Right ventricle myocardium superior (tissue), 1 donor: ENCODE measurements at regions not wholly inside any gene's neighbourhood (a gene's known extent, or its start where the extent isn't known, plus 50 kb on each side); places are given as distances from the start of the nearest gene placed in this dataset.

Source experiments
- ATAC-seq: fragments of 200-7000 bp; cut with Tn5 transposase; one replicate; pipeline ENCODE4 v1.9.1; 2020; ENCODE audit warnings: mild to moderate bottlenecking; ENCODE audit not compliant: poor library complexity
- DNase-seq: peaks from one replicate; pipeline ENCODE4 v3.0.0-alpha.2; 2020
- intact Hi-C: fragments of 100-400 bp; cut with DNase I; formaldehyde crosslinking; loops from one replicate; pipeline ENCODE4 v1.11.2; 2022
- donor health status: DM: no; HTN: yes; CAD: no; lungs with severe emphysema.

DNA sequence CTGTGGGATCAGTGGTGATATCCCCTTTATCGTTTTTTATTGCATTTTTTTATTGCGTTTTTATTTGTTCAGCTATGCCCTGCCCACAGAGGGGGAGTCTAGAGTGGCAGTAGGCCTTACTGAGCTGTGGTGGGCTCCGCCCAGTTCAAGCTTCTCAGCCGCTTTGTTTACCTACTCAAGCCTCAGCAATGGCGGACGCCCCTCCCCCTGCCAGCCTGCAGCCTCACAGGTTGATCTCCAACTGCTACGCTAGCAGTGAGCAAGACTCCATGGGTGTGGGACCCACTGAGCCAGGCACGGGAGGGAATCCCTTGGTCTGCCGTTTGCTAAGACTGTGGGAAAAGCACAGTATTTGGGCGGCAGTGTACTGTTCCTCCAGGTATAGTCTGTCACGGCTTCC lies 500.6 kb upstream of the MCTP2 start:
- DNase-seq, result no peak
- ATAC-seq, result no peak
- intact Hi-C loops, result no loop called here

DNA sequence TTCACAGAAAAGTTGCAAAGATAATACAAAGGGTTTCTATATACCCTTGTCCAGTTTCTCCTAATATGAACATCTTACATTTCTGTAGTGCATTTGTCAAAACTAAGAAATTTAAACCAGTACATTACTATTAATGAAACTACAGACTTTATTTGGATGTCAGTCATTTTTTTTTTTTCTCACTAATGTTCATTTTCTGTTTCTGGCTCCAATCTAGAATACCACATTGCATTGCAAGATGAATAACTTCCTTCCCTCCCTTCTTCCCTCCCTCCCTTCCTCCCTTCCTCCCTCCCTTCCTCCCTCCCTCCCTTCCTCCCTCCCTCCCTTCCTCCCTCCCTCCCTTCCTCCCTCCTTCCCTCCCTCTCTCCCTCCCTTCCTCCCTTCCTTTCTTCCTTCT lies 509.2 kb upstream of the MCTP2 start:
- intact Hi-C loops, result no loop called here

DNA sequence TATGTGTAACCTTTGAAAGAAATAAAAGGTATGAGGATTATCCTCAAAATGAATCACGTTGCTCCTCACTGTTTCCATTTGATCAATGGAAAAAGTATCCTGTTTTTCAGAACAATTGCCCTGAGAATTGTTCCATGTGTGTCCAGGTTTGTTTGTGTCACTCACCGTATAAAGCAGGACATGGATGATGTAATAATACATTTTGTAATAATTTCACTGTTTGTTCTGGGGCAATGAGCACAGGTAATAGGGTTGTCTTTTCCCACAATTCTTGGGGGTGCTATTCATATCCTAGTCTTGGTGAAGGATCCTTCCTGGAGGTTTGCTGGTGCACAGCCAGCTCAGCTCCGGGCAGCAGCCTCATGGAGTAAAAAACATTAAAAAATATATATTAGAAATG lies 510.8 kb upstream of the MCTP2 start:
- intact Hi-C loops, result no loop called here
- ATAC-seq (no peak), DNase-seq (no peak)

More for the DNA sequence above, 509.2 kb upstream of the MCTP2 start:
- DNase-seq (no peak), ATAC-seq (no peak)

DNA sequence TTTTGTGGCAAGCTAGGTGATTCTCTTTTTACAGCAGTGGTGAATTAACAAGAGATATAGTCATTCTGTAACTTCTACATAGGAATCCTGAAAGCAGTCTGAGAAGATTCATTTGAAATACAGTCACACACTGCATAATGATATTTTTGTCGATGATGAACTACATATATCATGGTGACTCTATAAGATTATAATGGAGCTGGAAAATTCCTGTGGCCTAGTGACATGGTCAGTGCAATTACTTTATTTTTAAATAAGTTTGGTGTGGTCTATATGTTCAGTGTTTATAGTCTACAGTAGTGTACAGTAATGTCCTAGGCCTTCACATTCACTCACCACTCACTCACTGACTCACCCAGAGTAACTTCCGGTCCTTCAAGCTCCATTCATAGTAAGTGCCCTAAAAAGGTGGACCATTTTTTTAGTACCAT lies 511.4 kb upstream of the MCTP2 start:
- DNase-seq, result no peak
- intact Hi-C loops, result no loop called here
- no peak for ATAC-seq

DNA sequence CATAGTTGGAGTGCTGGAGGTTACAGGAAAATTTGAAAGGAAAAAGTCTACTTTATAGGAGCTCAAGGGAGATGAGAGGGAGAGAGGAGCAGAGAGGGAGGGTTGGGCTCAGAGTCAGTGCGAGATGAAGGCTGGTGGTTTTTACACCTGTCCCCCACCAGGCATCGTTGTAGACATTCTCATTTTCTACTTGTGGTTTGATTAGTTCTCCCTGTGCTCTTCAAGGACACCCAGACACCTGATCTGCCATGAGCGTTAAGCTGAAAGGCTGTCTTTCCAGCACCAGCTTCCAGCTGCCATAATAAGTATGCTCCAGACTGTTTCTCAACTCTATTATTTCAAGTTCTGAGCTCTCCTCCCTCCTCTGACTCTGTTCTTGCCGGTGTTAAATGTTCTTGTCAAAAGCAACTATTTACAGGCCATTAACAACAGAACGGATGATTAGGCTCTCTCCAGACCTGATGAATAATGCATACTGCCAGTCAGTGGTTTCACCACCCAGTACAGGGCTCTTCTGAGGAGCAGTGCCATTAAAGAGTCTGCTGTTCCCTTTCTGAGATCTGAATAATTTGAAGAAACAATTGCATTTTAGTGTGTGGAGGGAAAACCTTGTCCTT lies 514.6 kb upstream of the MCTP2 start:
- DNase-seq (no peak), ATAC-seq (no peak)
- intact Hi-C loops, result no loop called here

DNA sequence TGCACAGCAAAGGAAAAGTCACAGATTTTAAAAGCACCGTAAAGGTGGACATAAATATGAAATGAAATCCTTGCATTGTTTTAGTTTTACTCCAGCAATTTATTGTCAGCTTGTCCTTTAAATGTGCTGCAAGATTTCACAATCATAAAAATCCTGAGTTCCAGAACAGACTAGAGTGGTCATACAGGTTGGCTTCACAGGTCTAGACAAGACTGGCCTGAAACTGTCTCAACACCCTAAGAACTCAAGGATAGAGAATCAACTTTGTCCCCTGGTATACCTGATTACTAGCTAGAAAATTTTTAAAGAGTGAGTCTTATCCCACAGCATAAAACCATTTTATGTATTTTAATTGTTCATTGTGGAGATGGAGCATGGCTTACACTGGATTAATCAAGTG lies 521.7 kb upstream of the MCTP2 start:
- intact Hi-C loops, result no loop called here
- DNase-seq, result no peak
- no peak for ATAC-seq

DNA sequence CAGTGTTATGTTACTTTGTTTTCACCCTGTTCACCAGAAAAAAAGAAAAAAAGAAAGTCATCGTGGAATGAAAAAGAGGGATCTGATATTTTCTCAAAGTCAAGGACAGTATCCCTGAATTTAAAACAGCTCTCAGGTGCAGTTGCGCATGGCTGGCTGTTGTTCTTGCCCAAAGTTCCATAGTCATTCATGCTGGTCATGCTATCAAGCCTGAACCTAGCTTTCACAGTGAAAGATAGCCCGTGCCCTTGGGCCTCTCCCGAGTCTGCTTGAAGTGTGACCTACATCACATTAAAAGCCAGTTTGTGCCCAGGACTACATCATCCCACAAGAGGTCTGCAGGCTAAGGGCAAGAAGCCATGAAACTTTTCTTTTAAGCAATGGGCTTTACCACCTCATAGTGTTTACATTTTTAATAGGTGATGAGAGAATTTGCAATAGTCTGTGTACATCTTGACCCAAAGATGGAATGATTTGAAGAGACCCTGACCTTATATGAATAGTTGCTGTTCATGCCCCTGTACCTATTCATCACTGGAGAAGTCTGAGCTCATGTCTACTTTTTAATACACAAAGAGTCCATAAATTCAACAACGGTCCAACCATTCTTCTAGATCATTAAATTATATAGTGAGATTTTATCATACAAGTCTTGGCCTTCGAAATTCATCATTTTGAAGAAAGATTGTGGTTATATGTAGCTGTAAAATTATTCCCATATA lies 522.5 kb upstream of the MCTP2 start:
- ATAC-seq (no peak), DNase-seq (no peak)
- intact Hi-C loops, result no loop called here

DNA sequence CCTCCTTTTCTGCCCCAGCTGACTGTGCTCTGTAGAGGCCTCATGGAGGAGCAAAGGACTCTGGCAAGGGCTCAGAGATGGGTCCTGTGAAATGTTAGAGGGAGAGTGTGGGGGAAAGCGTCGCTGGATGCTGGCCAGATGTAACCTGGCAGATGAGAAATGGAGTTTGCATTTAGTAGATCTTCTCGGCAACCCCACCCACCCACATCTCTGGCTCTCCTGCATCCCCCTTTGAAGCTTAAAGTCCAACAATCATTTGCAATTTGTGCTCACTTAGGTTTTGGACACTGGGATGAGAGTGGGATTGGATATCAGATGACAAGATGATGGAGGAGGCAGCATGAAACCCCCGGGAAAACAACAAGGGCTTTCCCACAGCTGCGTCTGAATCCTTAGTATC lies 523.6 kb upstream of the MCTP2 start:
- intact Hi-C loops, result no loop called here
- DNase-seq (no peak), ATAC-seq (no peak)

DNA sequence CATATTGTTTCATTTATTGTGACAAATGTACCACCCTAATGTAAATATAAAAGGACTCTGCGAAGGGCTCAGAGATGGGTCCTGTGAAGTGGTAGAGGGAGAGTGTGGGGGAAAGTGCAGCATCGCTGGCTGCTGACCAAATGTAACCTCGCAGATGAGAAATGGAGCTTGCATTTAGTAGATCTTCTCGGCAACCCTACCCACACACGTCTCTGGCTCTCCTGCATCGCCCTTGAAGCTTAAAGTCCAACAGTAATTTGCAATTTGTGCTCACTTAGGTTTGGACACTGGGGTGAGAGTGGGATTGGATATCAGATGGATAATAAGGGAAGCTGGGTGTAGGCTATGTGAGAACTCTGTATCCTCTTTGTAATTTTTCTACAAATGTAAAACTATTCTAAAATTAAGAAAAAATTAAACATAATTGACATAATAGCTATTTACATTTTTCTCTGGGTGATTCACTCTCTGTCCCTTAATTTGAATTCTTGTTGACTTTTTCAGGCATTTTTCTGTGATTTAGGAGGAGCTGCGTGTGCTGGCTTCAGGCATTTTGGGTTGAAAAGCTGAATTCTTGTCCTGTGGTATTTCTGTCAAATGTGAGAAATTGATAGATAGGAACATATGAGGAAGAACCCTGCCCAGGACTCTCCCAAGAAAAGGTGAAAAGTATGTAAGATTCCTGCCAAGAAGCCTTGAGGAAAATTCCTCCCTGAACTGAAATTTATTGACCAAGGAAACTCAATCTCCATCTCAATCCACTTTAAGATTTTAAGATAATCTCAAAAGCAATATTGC lies 524.7 kb upstream of the MCTP2 start:
- ATAC-seq (no peak), DNase-seq (no peak)
- intact Hi-C loops, result no loop called here

DNA sequence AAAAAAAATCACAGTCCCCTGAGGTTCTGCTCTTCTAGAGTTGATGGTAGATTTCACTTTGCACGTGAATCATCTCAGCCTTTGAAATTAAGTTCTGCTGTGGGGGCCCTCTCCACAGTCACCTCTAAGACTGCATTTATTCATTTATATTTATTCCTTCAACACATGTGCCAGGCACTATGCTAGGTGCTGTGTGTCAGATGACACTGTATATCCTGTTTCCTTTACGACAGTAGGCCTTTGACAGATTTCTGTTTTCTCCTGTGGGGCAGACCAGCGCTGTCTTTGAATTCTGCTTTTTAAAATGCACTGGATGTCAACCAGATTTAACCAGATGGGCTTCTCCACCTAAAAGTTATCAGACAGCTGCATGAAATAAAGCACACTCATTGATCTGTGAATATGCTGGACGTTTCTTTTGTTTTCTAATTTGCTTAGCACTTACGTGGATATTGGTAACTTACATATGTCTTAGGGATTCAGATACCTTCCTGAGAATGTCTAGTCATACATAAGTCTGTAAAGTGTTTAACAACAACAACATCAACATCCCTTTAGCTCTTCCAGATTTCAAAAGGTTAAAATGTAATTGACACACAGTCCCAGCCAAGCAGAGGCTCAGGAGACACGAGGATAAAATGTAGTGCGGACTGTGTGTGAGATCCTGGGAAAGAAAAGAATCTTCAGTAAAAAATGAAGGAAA lies 525.5 kb upstream of the MCTP2 start:
- intact Hi-C loops, result no loop called here
- DNase-seq (no peak), ATAC-seq (no peak)

DNA sequence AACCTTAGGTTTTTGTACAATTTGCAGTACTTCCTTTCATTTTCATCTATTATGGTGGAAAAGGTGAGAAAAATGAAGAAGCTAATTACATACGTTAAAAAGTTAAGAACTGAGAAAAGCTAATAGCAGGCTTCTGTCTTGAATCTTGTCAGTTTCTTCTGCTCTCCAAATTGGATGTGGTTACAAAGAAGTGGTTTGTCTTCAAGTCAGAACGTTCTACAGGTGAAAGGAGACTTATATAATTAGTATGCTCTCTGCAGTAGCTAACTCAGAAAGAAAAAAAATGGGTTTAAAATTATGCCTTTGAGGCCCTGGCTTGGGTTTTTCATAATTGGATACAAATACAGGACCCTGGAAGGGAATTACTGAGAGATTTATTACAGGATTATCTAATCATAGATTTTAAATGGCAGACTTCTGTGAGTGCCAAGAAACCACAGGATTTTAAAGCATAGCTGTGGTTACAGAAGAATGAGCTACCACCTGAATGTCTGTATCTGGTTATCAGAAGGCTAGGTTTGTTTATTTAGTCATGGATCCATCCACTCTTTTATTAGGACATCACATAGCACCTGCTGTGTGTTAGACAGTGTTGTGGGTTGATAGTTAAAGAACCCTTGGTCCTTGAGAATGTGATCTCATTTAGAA lies 528.1 kb upstream of the MCTP2 start:
- intact Hi-C loops, result no loop called here
- DNase-seq (no peak), ATAC-seq (no peak)

DNA sequence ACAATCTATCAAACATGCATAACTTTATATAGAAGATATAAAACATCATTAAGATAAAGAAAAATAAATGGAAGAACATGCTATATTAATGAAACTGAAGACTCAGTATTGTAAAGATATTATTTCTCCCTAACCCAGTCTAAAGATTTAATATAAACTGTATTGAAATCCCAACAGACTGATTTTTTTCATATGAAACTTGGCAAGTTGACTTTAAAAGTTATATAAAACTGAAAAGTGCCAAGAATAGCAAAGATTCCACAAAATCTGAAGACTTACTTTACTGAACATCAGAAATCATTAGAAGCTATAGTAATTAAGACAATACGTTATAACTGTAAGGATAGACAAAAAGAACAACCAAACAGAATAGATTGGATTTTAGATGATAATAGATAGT lies 531.3 kb upstream of the MCTP2 start:
- DNase-seq (no peak), ATAC-seq (no peak)
- intact Hi-C loops, result no loop called here

DNA sequence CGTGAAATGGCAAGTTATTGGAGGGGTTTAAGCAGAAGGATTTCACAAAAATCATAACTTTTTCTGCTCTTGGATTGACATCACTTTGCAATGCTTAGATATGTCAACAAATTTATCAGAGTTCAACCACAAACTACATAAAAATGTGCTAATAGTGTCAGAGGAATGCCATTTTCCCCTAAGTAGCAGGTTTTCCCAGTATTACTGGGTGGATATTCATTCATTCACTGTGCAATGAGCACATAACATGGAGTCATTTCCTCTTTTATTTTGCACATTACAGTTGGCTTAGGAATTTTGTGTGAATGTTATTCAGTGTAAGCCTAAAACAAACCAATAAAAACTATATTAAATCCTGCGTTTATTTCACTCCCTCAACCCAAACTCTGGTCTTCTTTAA lies 537.3 kb upstream of the MCTP2 start:
- DNase-seq (no peak), ATAC-seq (no peak)
- intact Hi-C loops, result no loop called here

DNA sequence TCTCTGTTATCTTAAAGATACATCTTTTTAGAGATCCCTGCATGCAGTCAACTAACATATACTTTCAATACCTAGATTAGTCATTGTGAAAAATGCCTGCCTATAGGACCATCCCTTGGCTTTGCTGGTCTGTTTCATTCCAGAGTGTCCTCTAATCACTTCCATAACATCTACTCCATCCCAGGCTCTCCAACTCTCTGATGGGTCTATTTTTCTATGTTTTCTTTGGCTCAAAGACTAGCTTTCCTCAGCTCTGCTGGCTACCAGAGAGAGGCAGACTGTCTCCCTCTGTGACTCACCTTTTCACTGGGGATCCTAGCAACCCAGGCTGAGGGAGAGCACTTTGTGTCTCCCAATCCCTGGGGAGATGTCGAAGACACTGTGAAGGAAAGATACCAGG lies 547.7 kb upstream of the MCTP2 start:
- ATAC-seq (no peak), DNase-seq (no peak)
- intact Hi-C loops, result no loop called here

DNA sequence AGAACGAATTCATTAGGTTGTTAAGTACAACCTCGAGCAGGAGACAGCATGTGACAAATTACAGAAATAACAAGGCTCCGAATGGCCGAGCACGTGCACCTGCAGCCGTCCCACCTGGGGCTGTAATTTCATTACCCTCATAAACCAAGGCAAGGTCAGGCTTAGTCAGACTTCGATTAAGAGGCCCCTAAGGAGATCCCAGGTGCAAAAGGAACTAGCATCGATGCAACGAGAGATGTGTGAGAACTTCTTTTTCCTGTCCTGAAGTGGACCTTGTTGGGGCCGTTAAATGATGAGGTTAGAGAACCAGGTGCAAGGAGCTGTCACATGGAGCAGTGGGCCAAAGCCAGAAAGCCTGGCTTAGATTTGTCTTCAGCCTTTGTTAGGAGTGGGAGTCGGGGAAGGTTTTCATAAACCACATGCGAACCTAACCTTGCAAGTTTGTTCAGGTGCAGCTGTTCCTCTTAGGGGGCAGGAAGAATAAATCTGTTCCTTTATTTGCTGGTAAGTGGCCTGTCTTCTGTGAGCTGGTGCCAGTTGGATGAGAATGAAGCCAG lies 559.9 kb upstream of the MCTP2 start:
- intact Hi-C loops, result no loop called here
- no peak for ATAC-seq
- no peak for DNase-seq

DNA sequence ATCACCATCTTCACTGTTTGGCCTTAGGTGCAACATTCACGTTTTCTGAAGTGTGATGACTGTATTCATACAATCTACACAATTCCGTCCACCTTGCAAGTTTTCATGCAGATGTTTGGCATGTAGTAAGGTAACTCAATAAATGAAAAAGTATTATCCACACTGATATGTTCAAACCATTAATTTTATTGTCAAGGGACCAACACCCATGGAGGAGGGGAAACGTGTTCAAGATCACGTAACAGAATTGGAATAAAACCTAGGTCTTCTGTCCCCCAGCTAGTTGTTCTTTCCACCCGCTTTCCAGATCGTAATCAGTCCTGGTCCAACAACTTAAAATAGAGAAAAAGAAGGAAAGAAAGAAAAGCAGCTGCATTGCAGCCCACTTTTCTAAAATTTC lies 560.4 kb upstream of the MCTP2 start:
- ATAC-seq (no peak), DNase-seq (no peak)
- intact Hi-C loops, result no loop called here

DNA sequence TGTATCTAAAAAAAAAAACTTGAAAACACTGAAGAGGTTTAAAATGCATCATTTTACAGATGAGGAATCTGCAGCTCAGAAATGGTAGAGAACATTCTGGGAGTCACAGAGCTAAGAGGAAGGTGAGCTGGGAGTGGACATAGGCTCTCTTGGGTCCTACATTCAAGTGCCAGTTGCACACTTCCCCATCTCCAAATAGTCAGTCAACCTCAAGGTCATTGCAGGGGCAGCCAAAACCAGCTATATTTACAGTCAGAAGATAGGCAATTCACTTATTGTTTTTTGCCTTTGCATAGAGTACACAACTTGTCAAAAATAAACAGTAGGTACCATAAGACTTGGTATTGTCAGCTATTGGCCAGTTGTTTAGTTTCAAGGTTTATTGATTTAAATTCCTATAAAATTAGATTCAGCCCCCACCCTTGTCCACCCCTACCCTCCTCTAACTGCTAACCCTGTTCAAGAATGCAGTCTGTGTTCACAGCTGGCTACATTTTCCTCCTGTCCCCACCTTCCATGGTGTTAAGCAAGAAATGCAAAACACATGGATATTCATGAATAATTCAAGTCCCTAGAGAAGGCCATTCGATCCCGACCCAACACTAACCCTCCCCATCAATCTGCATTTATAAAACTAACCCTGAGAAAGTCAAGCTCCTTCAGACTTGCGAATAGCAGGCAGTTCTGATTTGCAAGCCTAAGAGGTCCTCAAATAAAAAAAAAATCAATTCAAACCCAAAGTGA lies 567.0 kb upstream of the MCTP2 start:
- DNase-seq (no peak), ATAC-seq (peak; percentile 87)
- intact Hi-C loops, result no loop called here
